Epithelial cell of esophagus (primary cell): ENCODE measurements at regions not wholly inside any gene's neighbourhood (a gene's known extent, or its start where the extent isn't known, plus 50 kb on each side); places are given as distances from the start of the nearest gene placed in this dataset.

Source experiments
- DNase-seq: peaks from one replicate; pipeline ENCODE4 v3.0.0; 2010; ENCODE audit warnings: low read depth
- H3K4me3 ChIP-seq: 2 replicates; pipeline ENCODE4 v1.5.1; 2011; ENCODE audit warnings: mild to moderate bottlenecking, low read length, control low read depth
- CTCF ChIP-seq: IDR thresholded peaks from 2 replicates; pipeline ENCODE4 v1.5.1; 2011; ENCODE audit warnings: low read depth, mild to moderate bottlenecking, low read length, control low read depth, inconsistent platforms; ENCODE audit not compliant: insufficient read depth; ENCODE audit errors: missing control alignments

DNA sequence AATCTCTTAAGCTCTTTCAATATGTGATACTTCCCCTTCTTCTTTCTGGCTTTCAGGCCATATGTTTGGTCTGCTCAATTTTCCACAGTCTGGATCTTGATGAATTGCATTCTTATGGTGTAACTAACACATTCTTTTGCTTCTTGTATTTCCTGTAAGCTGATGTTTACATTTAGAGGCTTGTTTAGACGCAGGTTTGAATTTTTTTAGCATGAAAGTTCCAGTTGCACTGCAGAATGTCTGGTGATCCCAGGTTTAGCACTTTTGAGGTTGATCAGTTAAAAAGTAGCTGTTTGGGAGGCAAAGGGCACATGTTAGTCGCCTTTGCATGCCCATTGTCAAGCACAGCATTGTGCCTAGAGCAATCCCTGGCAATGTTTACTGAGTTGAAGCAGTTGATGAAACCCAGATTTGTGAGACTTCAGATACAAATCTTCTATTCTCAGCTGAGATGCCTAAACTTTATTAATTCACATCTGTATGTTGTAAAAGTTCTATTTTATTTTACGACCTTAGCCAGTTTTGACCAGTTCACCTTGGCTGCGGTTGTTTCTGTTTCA lies 59.6 kb upstream of the SPATA31C2 start:
- peak; percentile 85 for DNase-seq
- no peak for TF ChIP-seq CTCF
- H3K4me3 ChIP-seq, result no peak overlapping the region

- DNase-seq, result peak; percentile 63
- no peak for TF ChIP-seq CTCF
- H3K4me3 ChIP-seq, result no peak overlapping the region
Observed at GRCh38 chr9:88197016-88197415, 58.7 kb upstream of the SPATA31C2 start.

DNA sequence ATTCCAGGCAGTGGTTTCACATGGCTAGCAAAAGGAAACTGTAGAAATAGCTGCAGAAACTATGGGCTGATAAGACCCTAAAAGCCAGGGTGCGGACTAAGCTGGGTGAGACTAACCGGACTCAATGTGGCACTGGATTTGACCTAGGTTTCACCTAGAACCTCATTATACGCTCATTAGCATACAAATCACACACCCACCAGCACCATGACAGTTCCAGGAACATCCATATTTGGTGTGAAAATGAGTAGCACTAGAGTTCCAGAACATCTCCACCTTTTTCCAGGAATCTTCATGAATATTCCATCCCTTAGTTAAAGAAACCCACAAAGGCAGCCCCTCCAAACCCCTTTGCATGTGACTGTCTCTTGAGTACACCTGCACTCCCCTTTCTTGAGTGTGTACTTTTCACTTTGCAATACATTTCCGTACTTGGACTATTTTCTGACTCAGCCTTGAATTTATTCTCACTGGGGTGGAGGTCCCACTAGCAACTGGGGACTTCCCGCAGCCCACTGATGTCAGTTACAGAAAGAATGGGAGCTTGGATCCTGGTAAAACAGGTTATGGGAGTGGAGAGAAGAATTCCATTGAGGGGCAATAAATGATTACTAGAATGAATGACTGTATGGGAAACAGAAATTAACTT lies 58.0 kb upstream of the SPATA31C2 start:
- no peak for TF ChIP-seq CTCF
- peak; percentile 45 for DNase-seq
- no peak overlapping the region for H3K4me3 ChIP-seq

DNA sequence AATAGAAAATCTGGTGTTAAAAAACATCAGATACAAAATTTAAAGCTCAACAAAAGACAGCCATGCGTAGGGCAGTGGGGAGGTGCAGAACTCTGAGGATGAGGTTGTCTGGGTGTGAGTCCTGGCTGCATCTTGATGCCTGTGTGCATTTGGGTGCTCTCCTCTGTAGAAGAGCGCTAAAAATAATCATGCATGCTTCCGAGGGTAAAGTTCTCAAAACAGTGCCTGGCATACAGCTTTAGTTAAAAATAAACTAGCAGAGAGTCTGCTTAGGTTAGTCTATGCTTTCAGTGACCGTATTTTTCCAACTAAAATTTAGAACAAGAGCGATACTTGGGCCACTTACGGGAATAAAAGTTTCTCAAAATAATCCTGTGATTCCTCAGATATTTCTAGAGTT lies 55.5 kb upstream of the SPATA31C2 start:
- no peak for DNase-seq
- H3K4me3 ChIP-seq, result no peak overlapping the region
- TF ChIP-seq CTCF, result no peak

GRCh38 chr9:88191456-88191855 lies 53.2 kb upstream of the SPATA31C2 start:
- TF ChIP-seq CTCF, result no peak
- no peak for DNase-seq
- no peak overlapping the region for H3K4me3 ChIP-seq

GRCh38 chr9:88189371-88189770 lies 51.1 kb upstream of the SPATA31C2 start:
- no peak overlapping the region for H3K4me3 ChIP-seq
- TF ChIP-seq CTCF, result no peak
- DNase-seq, result no peak
